GM18909 (cell line): ENCODE measurements at regions not wholly inside any gene's neighbourhood (a gene's known extent, or its start where the extent isn't known, plus 50 kb on each side); places are given as distances from the start of the nearest gene placed in this dataset.

Source experiments
- ATAC-seq: cut with Tn5 transposase; IDR thresholded peaks from one replicate; pipeline ENCODE4 v1.9.1; 2021; ENCODE audit warnings: mild to moderate bottlenecking; ENCODE audit not compliant: unreplicated experiment, poor library complexity

DNA sequence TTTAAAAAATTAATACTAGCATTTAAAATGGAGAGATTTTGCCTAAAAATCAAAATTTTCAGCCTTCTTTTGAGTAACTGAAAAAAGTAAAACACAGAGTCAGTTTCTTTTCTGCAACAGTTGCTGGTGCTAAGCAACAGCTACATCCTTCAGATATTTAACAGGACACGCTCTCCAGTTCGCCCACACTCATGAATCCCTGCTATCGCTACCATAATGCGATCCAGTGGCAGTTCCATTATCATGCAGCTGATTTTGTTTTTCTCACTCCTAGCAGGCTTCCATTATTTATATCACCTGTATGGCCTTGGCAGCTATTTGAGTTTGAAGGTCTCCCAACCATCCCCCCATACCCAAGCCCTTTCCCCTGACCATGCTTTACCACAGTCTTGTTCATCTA lies 93.1 kb upstream of the NCKAP5 start:
- ATAC-seq = no peak

- ATAC-seq = no peak
Measured at GRCh38 chr2:133666621-133667020, 98.4 kb upstream of the NCKAP5 start.

DNA sequence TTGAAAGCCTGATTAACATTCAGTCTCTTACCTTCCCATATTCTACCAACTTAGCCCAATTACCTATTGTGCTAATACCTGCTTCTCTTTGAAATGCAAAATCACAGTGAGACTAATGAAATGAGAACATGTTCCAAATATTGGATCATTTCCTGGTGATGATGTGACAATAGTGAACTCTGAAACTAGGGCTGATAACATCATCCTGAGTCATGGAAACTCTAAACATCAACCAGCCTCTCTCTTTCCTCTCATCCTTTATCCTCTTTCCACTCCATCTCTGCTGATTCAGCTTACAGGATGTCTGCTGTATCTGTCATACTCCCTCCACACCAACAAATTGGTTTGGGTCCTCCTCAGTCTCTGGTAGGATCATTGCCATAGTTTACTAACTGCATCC lies 98.8 kb upstream of the NCKAP5 start:
- ATAC-seq = no peak

- no peak for ATAC-seq
Measured at GRCh38 chr2:133667968-133668367, 99.7 kb upstream of the NCKAP5 start.

DNA sequence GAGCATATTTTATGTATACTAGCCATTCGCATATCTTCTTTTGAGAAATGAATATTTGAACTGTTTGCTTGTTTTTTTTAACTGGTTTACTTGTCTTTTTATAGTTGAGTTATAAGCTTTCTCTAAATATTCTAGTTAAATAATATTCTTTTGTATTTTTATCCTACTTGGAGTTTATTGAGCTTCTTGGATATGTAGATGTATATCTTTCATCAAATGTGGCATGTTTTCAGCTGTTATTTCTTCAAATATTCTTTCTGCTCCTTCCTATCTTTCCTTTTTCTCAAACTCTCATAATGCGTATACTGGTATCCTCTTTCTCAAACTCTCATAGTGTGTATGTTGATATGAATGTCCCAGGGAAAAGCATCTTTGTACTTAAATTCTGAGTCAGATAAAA lies 100.3 kb upstream of the NCKAP5 start:
- no peak for ATAC-seq

DNA sequence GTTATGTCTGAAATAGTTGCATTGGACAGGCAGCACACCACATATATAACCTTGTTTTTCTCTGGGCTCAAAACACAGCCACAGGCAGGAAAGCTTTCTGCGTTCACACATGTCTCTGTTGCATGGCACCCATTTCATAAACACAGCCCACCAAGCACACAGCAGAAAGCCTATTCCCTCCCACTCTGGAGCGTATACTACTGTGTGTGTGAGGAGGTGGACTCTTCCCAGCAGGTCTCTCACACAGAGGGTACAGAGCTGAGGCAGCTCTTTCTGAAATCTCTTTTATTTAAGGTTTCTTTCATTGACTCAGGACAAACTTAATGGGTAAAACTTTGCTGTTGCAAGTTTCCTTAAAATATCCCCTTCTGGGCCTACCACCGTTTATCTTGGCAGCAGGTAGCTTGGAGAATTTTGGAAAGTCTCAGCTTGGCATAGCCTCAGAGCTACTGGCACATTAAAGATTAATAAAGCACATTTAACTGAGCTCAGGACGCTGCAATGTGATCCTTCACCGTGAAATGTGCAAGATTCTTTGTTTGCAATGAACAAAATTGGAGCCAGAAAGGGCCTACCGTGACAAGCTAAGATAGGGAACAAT lies 105.1 kb upstream of the NCKAP5 start:
- no peak for ATAC-seq

DNA sequence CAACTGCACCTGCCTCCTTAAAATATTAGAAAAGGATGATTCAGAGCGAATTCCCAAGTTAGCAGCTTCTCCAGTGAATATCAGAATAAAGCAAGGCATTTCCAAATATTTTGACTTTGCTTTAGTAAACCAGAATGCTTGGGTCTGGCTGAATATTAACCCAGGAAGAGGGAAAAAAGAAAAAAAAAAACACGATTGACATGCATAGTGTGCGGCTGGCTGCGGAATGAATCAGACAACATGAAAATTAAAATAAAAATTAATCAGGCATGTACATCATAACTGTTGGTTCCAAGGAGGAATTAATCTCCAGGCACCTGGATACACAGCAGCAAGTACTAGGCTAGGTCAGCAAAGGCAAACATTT lies 105.8 kb upstream of the NCKAP5 start:
- ATAC-seq = no peak

DNA sequence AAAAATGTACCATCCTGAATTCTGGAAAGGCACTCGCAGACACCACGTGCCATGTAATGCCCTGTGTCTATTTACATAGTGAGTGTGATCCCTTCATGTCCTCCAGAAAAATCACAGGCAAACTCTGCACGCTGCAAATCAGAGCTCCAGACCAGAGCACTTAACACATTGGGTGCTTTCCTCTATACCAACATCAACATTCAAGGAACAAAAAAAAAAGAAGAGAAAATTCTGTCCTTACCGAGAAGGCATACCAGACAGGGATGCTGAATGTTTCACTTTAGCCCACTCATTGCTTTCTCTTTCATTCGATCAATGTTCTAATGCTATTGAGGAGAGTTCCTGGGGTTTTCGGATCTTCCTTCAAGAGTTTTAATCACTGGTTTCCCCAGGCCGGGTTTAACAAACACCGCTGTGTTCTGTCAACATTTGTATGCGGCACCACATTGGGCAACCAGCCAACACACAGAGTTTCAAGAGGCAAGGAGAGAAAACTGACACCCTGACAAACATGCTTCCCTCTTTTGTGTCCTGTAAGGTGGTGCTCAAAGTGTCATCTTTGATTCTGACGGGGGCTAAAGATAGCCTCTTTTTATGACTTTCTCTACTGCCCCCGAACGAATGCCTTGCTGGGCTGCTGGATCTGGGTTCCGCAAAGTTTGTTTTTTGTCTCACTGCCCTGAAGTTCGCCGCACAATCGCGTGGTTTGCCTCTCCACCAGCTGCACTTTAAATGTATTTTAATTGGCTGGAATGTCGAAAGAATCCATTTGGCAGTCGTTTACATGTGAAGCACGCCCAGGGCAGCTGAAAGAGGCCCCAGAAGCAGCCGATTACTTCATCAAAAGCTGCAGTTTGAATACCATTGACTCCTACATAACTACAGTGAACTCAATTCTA lies 106.4 kb upstream of the NCKAP5 start:
- ATAC-seq = no peak

DNA sequence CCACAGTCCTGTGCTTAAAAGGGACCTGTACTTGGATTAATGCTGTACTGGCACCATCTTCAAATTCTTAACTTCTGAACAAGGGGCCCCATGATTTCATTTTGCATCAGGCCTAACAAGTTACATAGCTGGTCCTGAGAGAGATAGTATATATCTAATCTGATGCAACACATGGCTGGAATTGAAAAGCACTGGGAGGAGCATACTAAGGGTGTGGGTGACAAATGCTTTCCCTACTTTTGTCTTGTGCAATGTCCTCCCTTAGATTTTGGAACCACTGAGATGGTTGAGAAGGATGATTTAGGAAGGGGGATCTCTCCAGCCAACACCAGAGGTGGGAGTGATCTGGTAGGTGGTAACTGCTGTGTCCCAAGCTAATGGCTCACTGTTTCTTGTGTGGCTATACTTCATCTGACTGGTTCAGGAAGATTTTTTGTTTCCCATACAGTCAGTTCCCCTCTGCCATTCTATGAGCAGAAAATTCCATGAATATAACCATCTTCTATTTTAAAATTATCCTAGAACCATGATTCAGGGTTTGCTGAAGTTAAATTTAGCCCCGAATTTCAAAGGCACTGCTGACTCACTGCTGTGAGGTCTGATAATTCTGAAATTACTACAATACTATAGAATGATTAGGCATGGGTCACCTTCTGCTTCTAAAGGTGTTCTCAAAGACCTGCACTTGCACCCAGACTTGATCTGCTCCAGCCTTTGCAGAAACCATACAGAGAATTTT lies 108.3 kb upstream of the NCKAP5 start:
- no peak for ATAC-seq

DNA sequence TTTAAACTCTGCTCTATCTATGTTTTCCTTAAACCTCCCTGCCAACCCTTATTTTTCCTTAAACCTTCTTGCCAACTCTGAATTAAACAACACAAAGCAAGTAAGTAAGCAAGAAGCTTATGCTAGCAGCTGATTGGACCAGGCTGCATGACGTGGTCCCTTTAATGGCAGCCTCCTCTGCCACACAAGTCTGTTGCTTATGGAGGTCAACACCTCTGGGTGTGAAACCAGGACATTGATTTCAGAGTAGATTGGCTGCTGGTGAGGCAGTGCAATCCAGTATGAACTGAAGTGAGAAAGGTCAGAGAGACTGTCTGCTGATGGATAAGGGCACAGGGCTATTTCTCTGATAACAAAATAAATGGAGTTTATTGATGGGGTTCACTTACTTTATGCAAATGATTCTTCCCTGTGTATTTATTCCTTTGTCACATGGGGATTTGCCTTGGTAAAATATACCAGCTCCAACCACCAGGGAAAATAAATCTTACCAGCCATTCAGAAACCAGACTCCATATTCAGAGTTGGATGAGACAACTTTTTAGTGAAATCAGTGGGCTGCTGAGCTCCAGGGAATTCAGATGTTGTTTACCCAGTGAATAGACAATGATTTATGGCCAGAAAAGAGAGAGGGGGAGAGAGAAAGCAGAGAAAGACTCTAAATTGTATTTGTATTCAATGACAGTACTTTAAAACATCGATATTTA lies 112.2 kb upstream of the NCKAP5 start:
- ATAC-seq = no peak

DNA sequence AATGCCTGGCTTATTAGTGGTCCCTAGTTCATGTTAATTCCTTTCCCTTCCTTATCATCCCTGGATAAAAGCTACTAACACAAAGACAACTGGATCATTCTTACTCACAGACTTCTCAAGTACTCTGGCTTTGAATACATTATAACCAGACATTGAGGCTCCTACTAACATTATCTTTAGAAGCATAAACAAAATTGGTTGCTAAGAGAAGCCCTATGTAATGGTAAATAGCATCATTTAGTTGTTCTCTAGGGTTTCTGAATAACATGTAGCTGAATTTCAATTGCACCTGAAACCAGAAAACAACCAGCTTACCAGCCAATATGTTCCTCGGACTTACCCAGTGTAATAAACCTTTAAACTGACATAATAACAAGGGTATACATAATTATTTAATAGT lies 114.1 kb upstream of the NCKAP5 start:
- no peak for ATAC-seq

GRCh38 chr2:133682906-133683305 lies 114.6 kb upstream of the NCKAP5 start:
- ATAC-seq = no peak

- ATAC-seq = no peak
Measured at GRCh38 chr2:133685636-133686215, 117.5 kb upstream of the NCKAP5 start.

- no peak for ATAC-seq
Measured at GRCh38 chr2:133690780-133691179, 122.5 kb upstream of the NCKAP5 start.

- ATAC-seq = no peak
Measured at GRCh38 chr2:133691336-133691735, 123.1 kb upstream of the NCKAP5 start.

DNA sequence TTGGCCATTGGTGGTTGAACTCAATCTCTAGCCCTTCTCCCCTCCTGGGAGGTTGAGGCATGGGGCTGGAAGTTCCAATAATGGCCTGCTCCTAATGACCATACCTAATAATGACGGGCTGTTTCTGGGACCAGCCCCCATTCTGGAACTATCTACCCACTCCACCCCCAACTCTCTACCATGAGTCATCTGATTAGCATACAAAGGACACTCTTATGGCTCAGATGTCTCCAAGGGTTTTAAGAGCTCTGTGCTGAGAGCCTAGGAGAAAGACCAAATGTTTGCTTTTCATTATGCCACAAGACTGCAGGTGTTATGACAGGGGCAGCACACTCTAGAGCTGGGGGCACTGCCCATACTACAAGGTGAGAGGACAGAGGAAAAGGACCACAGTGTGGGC lies 137.0 kb upstream of the NCKAP5 start:
- ATAC-seq = no peak

GRCh38 chr2:133710613-133711012 lies 142.3 kb upstream of the NCKAP5 start:
- no peak for ATAC-seq

DNA sequence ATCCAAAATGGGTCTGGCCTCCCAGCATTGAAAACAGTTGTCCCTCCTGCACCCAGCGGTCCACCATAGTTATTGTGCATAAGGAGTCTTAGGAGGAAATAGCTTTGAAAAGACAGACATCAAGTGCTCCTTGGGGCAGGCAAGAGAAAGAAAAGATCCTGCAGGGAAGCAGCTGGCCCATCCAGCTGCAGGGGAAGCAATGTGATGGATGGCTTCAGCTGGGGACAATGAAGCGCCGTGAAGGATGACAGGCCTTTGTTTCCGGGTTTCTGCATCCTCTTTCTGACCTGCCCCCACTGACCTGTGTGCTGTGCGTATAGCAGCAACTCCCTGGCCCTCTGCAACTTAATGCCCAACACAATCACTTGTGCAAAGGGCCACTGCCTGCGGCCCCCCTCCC lies 142.9 kb upstream of the NCKAP5 start:
- ATAC-seq = no peak

- no peak for ATAC-seq
Measured at GRCh38 chr2:133711806-133712205, 143.5 kb upstream of the NCKAP5 start.

- ATAC-seq = no peak
Measured at GRCh38 chr2:133712369-133712768, 144.1 kb upstream of the NCKAP5 start.
